Hepatocyte (in vitro differentiated cells): ENCODE measurements at regions not wholly inside any gene's neighbourhood (a gene's known extent, or its start where the extent isn't known, plus 50 kb on each side); places are given as distances from the start of the nearest gene placed in this dataset.

ENCODE experiments used
- DNase-seq: peaks from one replicate; pipeline ENCODE4 v3.0.0-alpha.2; 2016; ENCODE audit warnings: low spot score
- H2AFZ ChIP-seq: fragments of 200-600 bp; sonication (generic); 2 replicates; pipeline ENCODE4 v1.6.0; 2016; ENCODE audit warnings: antibody characterized with exemption, mild to moderate bottlenecking
- H3K27ac ChIP-seq: fragments of 200-600 bp; sonication (generic); 2 replicates; pipeline ENCODE4 v1.5.1; 2016; ENCODE audit warnings: mild to moderate bottlenecking
- H3K27me3 ChIP-seq: fragments of 200-600 bp; sonication (generic); 2 replicates; pipeline ENCODE4 v1.6.1; 2016
- H3K36me3 ChIP-seq: fragments of 200-600 bp; sonication (generic); replicated peaks from 2 replicates; pipeline ENCODE4 v1.5.1; 2016; ENCODE audit warnings: low read depth; ENCODE audit not compliant: insufficient read depth
- H3K4me1 ChIP-seq: fragments of 200-600 bp; sonication (generic); 2 replicates; pipeline ENCODE4 v1.5.1; 2016; ENCODE audit warnings: mild to moderate bottlenecking, moderate library complexity; ENCODE audit not compliant: insufficient read depth
- H3K4me2 ChIP-seq: fragments of 200-600 bp; sonication (generic); 2 replicates; pipeline ENCODE4 v1.6.0; 2016
- H3K4me3 ChIP-seq: fragments of 200-600 bp; sonication (generic); 2 replicates; pipeline ENCODE4 v1.5.1; 2016; ENCODE audit warnings: mild to moderate bottlenecking
- H3K79me2 ChIP-seq: fragments of 200-600 bp; sonication (generic); 2 replicates; pipeline ENCODE4 v1.6.0; 2017; ENCODE audit warnings: mild to moderate bottlenecking
- H3K9me2 ChIP-seq: fragments of 200-600 bp; sonication (generic); replicated peaks from 2 replicates; pipeline ENCODE4 v1.6.0; 2017; ENCODE audit warnings: mild to moderate bottlenecking; ENCODE audit not compliant: insufficient read depth
- H3K9me3 ChIP-seq: fragments of 200-600 bp; sonication (generic); 2 replicates; pipeline ENCODE4 v1.5.1; 2016; ENCODE audit warnings: low read depth, mild to moderate bottlenecking
- H4K20me1 ChIP-seq: fragments of 200-600 bp; sonication (generic); 2 replicates; pipeline ENCODE4 v1.6.0; 2016; ENCODE audit warnings: mild to moderate bottlenecking; ENCODE audit not compliant: insufficient read depth, poor library complexity, severe bottlenecking
- CTCF ChIP-seq: fragments of 200-600 bp; sonication (generic); IDR thresholded peaks from 2 replicates; pipeline ENCODE4 v1.5.1; 2016; ENCODE audit warnings: antibody characterized with exemption, mild to moderate bottlenecking; ENCODE audit not compliant: poor library complexity
- EZH2 ChIP-seq: fragments of 200-600 bp; sonication (generic); IDR thresholded peaks from 2 replicates; pipeline ENCODE4 v1.6.1; 2016; ENCODE audit warnings: antibody characterized with exemption, mild to moderate bottlenecking, borderline replicate concordance
- EZH2phosphoT487 ChIP-seq: fragments of 200-600 bp; sonication (generic); IDR thresholded peaks from one replicate; pipeline ENCODE4 v1.6.1; 2018; ENCODE audit warnings: antibody characterized with exemption, mild to moderate bottlenecking, low read depth, moderate library complexity; ENCODE audit not compliant: unreplicated experiment, severe bottlenecking
- WGBS: methylation state at CpG from one replicate; pipeline ENCODE4 v1.1.6; 2016; ENCODE audit warnings: low lambda C conversion rate; ENCODE audit errors: missing lambda C conversion rate; 5-methylcytosine and 5-hydroxymethylcytosine counted together

- no peaks in the 10 kb centered on the region for H3K9me3 ChIP-seq
- no peak overlapping the region for H2AFZ ChIP-seq
- WGBS = 97% methylated on average over 10 of the region's 10 CpGs
- H4K20me1 ChIP-seq = no peaks in the 10 kb centered on the region
- H3K4me2 ChIP-seq = no peak overlapping the region
- H3K4me1 ChIP-seq = no peaks in the 10 kb centered on the region
- H3K36me3 ChIP-seq = no peaks in the 10 kb centered on the region
- H3K4me3 ChIP-seq = no peak overlapping the region
- H3K27me3 ChIP-seq = no peaks in the 10 kb centered on the region
- DNase-seq = no peak
- no peaks in the 10 kb centered on the region for H3K9me2 ChIP-seq
- no peak overlapping the region for H3K27ac ChIP-seq
- no peaks in the 10 kb centered on the region for H3K79me2 ChIP-seq
- TF ChIP-seq EZH2phosphoT487 (no peak), EZH2 (no peak), CTCF (no peak)
Measured at GRCh38 chr9:26145938-26146337, 467.7 kb upstream of the TUSC1 start.

GRCh38 chr9:26142631-26143030, 464.4 kb upstream of the TUSC1 start:
- Histone ChIP-seq H3K9me2 (no peaks in the 10 kb centered on the region), H3K9me3 (no peaks in the 10 kb centered on the region), H3K27ac (no peak overlapping the region), H3K36me3 (no peaks in the 10 kb centered on the region), H2AFZ (no peak overlapping the region), H3K4me3 (no peak overlapping the region), H3K27me3 (no peaks in the 10 kb centered on the region), H3K79me2 (no peaks in the 10 kb centered on the region), H4K20me1 (no peaks in the 10 kb centered on the region), H3K4me1 (no peaks in the 10 kb centered on the region), H3K4me2 (no peak overlapping the region)
- no peak for TF ChIP-seq CTCF
- no peak for TF ChIP-seq EZH2phosphoT487
- TF ChIP-seq EZH2 = no peak
- DNase-seq = no peak
- WGBS = 94% methylated on average over 6 of the region's 6 CpGs

- no peak overlapping the region for H3K4me2 ChIP-seq
- H3K27ac ChIP-seq = no peak overlapping the region
- H3K4me3 ChIP-seq = no peak overlapping the region
- H3K4me1 ChIP-seq = no peaks in the 10 kb centered on the region
- 91% methylated on average over 5 of the region's 5 CpGs for WGBS
- no peak overlapping the region for H2AFZ ChIP-seq
- no peaks in the 10 kb centered on the region for H3K27me3 ChIP-seq
- H4K20me1 ChIP-seq = no peaks in the 10 kb centered on the region
- DNase-seq = no peak
- H3K9me3 ChIP-seq = no peaks in the 10 kb centered on the region
- no peaks in the 10 kb centered on the region for H3K9me2 ChIP-seq
- no peaks in the 10 kb centered on the region for H3K79me2 ChIP-seq
- TF ChIP-seq EZH2 = no peak
- TF ChIP-seq EZH2phosphoT487 = no peak
- no peak for TF ChIP-seq CTCF
- H3K36me3 ChIP-seq = no peaks in the 10 kb centered on the region
Measured at GRCh38 chr9:26142201-26142600, 464.0 kb upstream of the TUSC1 start.

- WGBS = 81% methylated on average over 1 of the region's 1 CpG
- Histone ChIP-seq H3K4me1 (no peaks in the 10 kb centered on the region), H3K9me2 (no peaks in the 10 kb centered on the region), H3K27me3 (no peaks in the 10 kb centered on the region), H3K9me3 (no peaks in the 10 kb centered on the region), H3K27ac (no peak overlapping the region), H3K4me2 (no peak overlapping the region), H3K36me3 (no peaks in the 10 kb centered on the region), H2AFZ (no peak overlapping the region), H3K79me2 (no peaks in the 10 kb centered on the region), H4K20me1 (no peaks in the 10 kb centered on the region), H3K4me3 (no peak overlapping the region)
- no peak for DNase-seq
- no peak for TF ChIP-seq EZH2phosphoT487
- no peak for TF ChIP-seq CTCF
- TF ChIP-seq EZH2 = no peak
Measured at GRCh38 chr9:26133537-26133936, 455.3 kb upstream of the TUSC1 start.
